SU-DHL-6 (cell line): ENCODE measurements at regions not wholly inside any gene's neighbourhood (a gene's known extent, or its start where the extent isn't known, plus 50 kb on each side); places are given as distances from the start of the nearest gene placed in this dataset.

Experiments
- H2AFZ ChIP-seq: fragments of 200-600 bp; sonication (generic); 2 replicates; pipeline ENCODE4 v1.6.1; 2014; ENCODE audit warnings: low read depth, mild to moderate bottlenecking, moderate library complexity, mixed read lengths, antibody characterized with exemption, low read length; ENCODE audit not compliant: severe bottlenecking
- H3F3A ChIP-seq: fragments of 200-600 bp; shearing (Covaris generic); 2 replicates; pipeline ENCODE4 v1.6.0; 2016; ENCODE audit warnings: antibody characterized with exemption, mild to moderate bottlenecking; ENCODE audit not compliant: insufficient read depth
- H3K27ac ChIP-seq: fragments of 200-600 bp; sonication (generic); 2 replicates; pipeline ENCODE4 v1.5.1; 2016; ENCODE audit warnings: low read depth, mild to moderate bottlenecking, low read length, moderate library complexity, mixed read lengths
- H3K27me3 ChIP-seq: fragments of 200-600 bp; sonication (generic), shearing (Covaris generic); 2 replicates; pipeline ENCODE4 v1.6.0; 2014; ENCODE audit warnings: mild to moderate bottlenecking, low read length
- H3K36me3 ChIP-seq: fragments of 200-600 bp; sonication (generic); 2 replicates; pipeline ENCODE4 v1.6.1; 2014; ENCODE audit warnings: mild to moderate bottlenecking, low read length, mixed read lengths
- H3K4me2 ChIP-seq: fragments of 300-600, 200-600 bp; shearing (Covaris generic), sonication (generic); 2 replicates; pipeline ENCODE4 v1.6.0; 2014; ENCODE audit warnings: low read length, low read depth, mild to moderate bottlenecking; ENCODE audit not compliant: poor library complexity, severe bottlenecking
- H3K4me3 ChIP-seq: fragments of 200-600 bp; sonication (generic); 2 replicates; pipeline ENCODE4 v1.5.1; 2014; ENCODE audit warnings: antibody characterized with exemption, low read length, mild to moderate bottlenecking, mixed read lengths; ENCODE audit not compliant: insufficient read depth, poor library complexity, severe bottlenecking
- H3K79me2 ChIP-seq: fragments of 200-600 bp; sonication (generic); 2 replicates; pipeline ENCODE4 v1.6.1; 2014; ENCODE audit warnings: mild to moderate bottlenecking, low read length, moderate library complexity; ENCODE audit not compliant: insufficient read depth
- H3K9ac ChIP-seq: fragments of 200-600 bp; sonication (generic); 2 replicates; pipeline ENCODE4 v1.7.0; 2014; ENCODE audit warnings: mild to moderate bottlenecking, low read length
- H3K9me2 ChIP-seq: fragments of 200-600 bp; sonication (generic); replicated peaks from 2 replicates; pipeline ENCODE4 v1.6.1; 2014; ENCODE audit warnings: low read length; ENCODE audit not compliant: insufficient read depth
- H3K9me3 ChIP-seq: fragments of 200-600 bp; sonication (generic); 2 replicates; pipeline ENCODE4 v1.6.1; 2014; ENCODE audit warnings: low read length, mixed read lengths; ENCODE audit not compliant: insufficient read depth
- H4K20me1 ChIP-seq: fragments of 200-600 bp; sonication (generic); 2 replicates; pipeline ENCODE4 v1.6.1; 2014; ENCODE audit warnings: low read depth, mild to moderate bottlenecking, antibody characterized with exemption, low read length, moderate library complexity, mixed read lengths
- CTCF ChIP-seq: fragments of 200-600 bp; sonication (generic); IDR thresholded peaks from one replicate; pipeline ENCODE4 v1.5.1; 2017; ENCODE audit warnings: antibody characterized with exemption, mild to moderate bottlenecking, low read length, moderate library complexity; ENCODE audit not compliant: insufficient read depth, poor library complexity, severe bottlenecking
- EZH2phosphoT487 ChIP-seq: fragments of 200-600 bp; sonication (generic), shearing (Covaris generic); conservative IDR thresholded peaks from 2 replicates; pipeline ENCODE4 v1.6.1; 2018; ENCODE audit warnings: mild to moderate bottlenecking, antibody characterized with exemption, low read length, moderate library complexity, mixed read lengths

- Histone ChIP-seq H3K36me3 (no peaks in the 10 kb centered on the region), H3K9ac (no peak overlapping the region), H3K9me3 (no peaks in the 10 kb centered on the region), H3K4me3 (no peak overlapping the region), H4K20me1 (no peaks in the 10 kb centered on the region), H3K27ac (no peak overlapping the region), H3K27me3 (no peaks in the 10 kb centered on the region), H3F3A (no peaks in the 10 kb centered on the region), H3K4me2 (no peak overlapping the region), H3K9me2 (no peaks in the 10 kb centered on the region), H2AFZ (no peak overlapping the region), H3K79me2 (no peaks in the 10 kb centered on the region)
- TF ChIP-seq EZH2phosphoT487 (no peak), CTCF (no peak)
Observed at GRCh38 chr1:47616036-47616435, 178.2 kb downstream of the FOXD2 start.

GRCh38 chr1:47616906-47617305, 179.1 kb downstream of the FOXD2 start:
- no peak overlapping the region for H3K9ac ChIP-seq
- no peaks in the 10 kb centered on the region for H4K20me1 ChIP-seq
- no peaks in the 10 kb centered on the region for H3K9me2 ChIP-seq
- no peaks in the 10 kb centered on the region for H3F3A ChIP-seq
- H3K4me3 ChIP-seq = no peak overlapping the region
- H3K27me3 ChIP-seq = no peaks in the 10 kb centered on the region
- no peaks in the 10 kb centered on the region for H3K79me2 ChIP-seq
- no peak overlapping the region for H3K27ac ChIP-seq
- H3K36me3 ChIP-seq = no peaks in the 10 kb centered on the region
- H3K4me2 ChIP-seq = no peak overlapping the region
- H3K9me3 ChIP-seq = no peaks in the 10 kb centered on the region
- TF ChIP-seq EZH2phosphoT487 = no peak
- TF ChIP-seq CTCF = no peak
- no peak overlapping the region for H2AFZ ChIP-seq

GRCh38 chr1:47617381-47618221, 179.8 kb downstream of the FOXD2 start:
- Histone ChIP-seq H2AFZ (no peak overlapping the region), H3K4me3 (no peak overlapping the region), H3F3A (no peaks in the 10 kb centered on the region), H3K27ac (no peak overlapping the region), H3K36me3 (no peaks in the 10 kb centered on the region), H3K9me2 (no peaks in the 10 kb centered on the region), H3K9me3 (no peaks in the 10 kb centered on the region), H4K20me1 (no peaks in the 10 kb centered on the region), H3K9ac (no peak overlapping the region), H3K4me2 (no peak overlapping the region), H3K27me3 (no peaks in the 10 kb centered on the region), H3K79me2 (no peaks in the 10 kb centered on the region)
- no peak for TF ChIP-seq CTCF
- TF ChIP-seq EZH2phosphoT487 = no peak
